Stimulated activated CD8-positive, alpha-beta memory T cell treated with anti-CD3 and anti-CD28 coated beads, Interleukin-4, amount 100 ng/mL, for 48 hours (primary cell): ENCODE measurements at regions not wholly inside any gene's neighbourhood (a gene's known extent, or its start where the extent isn't known, plus 50 kb on each side); places are given as distances from the start of the nearest gene placed in this dataset.

ENCODE experiments used
- DNase-seq: peaks from one replicate; pipeline ENCODE4 v3.0.0-alpha.2; 2020

DNA sequence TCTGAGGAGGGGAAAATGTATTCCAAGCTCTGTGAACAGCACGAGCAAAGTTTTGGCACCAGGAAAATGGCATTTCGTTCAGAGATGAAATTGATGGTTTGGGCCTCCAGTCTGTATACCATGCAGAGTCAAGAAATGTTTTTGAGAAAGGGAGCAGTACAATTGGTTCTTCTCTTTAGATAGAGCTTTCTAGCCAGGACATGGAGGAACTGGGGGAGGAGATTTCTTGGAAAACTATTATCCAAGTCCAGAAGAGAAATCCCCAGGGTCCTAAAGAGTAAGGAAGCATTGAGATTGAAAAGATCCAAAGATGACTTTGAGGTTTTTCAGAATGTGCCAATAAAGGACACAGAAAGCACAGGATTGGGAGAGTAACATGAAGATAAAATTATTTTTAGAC lies 432.4 kb downstream of the TNS1 start:
- no peak for DNase-seq

DNA sequence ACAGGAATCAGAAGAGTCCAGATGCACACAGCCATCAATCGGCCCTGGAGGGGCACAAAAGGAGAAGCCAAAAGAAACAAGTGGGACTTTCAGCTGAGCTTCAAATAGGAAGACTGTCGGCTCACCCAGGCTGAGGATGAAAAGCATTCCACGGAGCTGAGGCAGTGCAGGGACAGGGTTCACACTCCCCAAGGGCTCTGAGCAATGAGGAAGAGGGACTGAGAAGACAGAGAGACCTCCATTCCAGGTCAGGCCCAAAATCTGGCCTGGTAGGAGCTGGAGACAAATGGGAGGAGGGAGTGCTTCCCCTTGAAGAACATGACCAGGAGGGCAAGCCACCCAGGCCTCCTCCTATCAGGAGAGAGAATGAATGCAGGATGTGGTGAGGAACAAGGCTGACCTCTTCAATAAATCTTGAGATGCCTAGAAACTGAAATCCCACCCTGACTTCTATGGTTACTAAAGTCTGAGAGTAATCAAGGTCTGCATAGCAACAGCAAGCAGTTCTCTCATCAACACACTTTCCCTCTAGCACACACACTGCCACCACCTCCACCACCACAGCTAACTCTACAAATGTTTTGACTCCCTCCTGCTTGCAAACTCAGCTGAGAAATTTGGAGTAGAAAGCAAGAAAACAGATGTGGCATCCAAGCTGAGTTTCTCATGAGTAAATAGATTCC lies 434.4 kb downstream of the TNS1 start:
- DNase-seq: no peak

DNA sequence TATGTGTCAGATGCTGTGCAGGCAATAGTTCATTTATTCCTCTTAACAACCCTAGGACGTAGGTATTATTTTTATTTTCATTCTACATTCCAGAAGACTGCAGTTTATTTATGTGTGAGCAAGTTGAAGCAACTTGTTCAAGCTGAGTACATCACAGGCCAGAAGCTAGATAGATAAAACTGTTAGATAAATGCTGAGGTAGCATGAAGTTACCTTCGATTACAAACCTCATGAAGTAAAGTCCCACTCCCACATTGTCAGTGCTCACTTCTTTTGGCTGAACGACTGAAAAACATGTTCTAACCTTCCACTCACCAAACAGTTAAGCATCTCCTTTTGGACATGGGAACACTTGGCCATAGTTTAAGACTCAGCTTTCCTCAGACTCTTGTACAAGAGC lies 439.2 kb downstream of the TNS1 start:
- DNase-seq: no peak

DNA sequence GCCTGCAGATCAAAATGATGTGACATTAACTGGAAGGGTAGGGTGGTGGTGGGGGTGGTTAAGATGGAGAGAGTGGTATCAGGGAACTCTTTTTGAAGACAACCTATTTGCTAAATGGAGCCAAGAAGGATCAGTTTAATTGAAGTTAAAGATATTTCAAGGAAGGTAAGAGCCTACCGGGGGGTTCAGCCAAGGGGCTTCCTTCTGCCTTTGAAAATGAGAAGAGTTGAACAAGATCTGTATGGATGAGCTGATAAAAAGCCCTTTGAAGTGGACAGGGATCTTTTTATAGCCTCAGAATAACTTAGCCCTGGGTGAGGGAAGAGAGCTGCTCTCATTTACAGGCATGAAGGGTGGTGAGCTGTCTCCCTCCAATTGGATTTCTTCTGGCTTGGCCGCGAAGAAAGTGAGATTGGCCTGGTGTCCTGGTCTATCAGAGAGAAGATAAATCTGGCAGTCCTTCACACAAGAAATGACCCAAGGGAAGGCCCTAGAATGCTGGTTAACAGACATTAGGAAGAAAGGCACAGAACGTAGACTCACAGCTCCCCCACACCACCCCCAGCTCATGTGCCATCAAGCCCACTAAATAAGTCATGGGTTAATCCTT lies 439.8 kb downstream of the TNS1 start:
- DNase-seq: no peak

DNA sequence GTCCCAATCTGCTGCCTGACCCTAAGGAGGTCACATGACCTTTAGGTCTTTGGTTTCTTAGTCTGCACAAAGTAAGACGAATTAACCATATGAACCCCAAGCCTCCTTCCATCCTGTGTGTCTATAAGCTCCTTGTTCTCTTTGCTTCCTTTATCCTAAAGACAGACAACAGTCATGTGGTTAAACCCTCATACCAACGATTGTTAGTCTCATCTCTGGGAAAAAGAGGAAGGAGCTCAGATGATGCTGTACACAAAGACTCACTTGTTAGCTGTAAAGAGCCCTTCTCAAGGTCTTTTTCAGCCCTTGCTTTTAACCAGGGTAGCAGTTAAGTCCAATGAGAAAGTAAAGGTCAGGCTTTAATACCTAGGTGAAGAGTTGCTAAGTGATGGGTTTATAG lies 443.7 kb downstream of the TNS1 start:
- no peak for DNase-seq

DNA sequence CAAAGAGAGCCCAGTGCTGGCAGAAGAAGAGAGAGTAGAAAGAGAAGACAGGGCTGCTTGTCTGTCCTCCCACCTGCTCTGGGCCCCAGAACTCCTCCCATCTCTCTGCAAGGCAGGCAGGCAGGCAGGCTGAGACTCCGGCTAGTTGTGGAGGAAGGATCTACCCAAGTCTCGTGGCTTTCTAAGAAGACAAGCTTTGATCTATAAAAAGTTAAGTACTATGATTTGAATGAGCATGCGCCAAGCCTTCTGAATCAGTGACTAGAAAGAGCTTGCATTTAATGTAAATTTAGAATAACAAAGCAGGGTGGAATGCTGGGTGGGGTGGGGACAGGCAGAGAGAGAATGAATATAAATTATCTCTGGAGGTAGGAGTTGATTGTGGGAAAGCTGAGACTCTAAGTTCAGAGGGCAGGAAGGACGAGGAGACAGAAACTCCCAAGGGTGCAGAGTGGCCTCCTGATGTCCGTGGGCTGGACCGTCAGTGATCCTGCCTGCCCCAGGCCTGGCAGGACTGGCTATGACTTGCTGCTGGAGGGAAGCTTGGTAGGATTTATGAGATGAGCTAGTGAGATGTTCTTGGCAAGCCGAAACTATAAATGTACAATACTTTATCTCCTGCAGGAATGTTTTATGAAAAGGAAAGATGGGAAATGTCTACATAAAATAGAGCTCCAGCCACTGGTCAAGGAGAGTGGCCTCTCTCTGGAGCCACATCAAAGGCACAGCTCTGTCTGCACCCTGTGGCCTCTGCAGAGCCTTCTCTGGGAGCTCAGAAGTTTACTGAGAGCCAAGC lies 447.5 kb downstream of the TNS1 start:
- DNase-seq: no peak

DNA sequence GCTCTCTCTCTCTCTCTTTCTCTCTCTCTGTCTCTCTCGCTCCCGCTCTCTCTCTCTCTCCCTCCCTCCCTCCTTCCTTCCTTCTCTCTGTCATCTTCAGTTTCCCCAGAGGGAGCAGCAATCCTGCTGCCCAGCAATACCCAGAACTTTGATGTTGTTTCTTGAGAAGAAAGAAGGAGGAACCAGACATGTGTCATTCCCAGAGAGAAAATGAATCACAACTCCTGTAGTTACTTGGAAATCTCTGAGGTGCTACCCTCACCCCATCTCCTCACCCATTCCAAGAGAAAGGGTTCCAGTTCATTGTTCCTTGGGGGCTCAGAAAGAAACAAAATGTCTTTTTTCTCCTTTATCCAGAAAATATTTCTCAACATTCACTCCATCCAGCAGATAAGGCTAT lies 449.1 kb downstream of the TNS1 start:
- DNase-seq: no peak

DNA sequence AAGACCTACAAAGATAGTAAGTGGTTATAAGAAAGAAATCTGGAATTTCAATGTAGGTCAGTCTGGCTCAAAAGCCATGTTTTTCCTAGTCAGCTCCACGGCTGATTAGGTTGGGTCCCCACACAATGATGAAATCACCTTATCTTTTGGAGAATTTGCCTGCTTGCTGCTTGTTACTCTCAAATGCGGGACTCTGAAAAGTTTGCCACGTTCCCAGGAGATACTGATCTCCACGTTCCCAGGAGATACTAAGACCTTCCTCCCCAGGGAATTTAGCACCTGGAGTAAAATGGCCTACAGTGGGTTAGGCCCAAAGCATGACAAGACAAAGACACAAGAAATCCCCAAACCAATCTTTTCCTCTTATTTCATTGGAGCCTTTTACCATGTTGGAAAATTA lies 449.6 kb downstream of the TNS1 start:
- DNase-seq: no peak

DNA sequence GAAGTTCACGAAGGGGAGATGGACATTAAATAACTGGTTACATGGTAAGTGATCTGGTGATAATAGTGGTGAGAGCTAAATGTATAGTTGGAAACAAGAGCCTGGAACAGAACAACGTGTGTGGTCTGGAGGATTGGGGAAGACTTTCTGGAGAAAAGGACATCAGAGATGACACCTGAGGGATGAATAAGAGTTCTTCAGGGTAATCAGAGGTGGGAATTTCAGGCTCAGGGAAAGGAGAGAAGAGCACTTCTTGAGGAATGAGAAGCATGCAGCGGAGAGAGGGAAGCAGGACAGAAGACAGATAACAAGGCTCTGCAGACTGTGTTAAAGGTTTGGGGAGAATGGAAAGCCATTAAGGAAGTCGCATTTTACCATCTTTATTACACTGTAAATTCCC lies 450.7 kb downstream of the TNS1 start:
- DNase-seq: no peak

DNA sequence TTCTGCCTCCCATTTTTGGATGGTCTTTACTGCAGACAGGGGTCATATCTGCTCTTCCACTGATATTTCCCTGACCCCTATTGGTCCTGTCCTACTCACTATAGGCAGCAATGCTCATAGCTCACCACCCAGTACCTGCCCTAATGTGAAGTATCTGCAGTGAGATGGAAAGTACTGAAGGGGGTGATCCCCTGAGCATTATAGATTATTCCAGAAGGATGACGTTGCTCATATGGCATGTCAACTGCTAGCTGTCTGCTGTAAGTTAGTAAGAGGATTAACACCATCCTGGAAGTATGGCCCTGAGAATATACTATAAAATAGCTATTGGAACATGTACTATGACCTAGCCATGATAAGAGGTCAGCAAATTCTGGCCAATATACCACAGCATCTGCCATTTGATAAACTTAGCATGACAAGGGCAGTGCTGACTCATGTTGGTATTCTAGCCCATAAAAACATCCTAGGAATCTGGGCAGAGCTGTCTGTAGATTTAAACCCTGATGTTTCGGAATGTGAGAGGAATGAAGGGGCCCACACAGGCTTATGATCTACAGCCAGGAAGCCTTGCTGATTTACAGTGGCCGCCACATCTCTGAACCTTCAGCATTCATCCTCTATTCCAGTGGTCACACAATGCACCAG lies 451.4 kb downstream of the TNS1 start:
- DNase-seq: no peak

DNA sequence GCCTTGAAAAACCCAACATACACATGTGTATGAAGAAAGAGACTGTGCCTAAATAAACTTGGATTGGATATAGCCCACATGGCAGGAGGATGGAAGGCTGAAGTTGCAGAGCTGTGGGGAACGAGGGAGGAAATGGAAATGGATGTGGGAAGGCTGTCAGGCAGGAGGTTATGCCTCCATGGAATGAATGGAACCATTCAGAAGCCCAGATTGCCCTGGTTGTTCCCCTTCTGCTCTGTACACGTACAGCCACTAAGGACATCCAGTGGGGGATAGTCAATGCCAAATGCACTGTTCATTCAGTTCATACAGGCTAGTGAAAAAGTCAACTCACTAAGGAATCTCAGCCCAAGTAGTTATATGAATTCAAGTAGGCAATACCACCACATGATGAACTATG lies 463.7 kb downstream of the TNS1 start:
- DNase-seq: no peak

DNA sequence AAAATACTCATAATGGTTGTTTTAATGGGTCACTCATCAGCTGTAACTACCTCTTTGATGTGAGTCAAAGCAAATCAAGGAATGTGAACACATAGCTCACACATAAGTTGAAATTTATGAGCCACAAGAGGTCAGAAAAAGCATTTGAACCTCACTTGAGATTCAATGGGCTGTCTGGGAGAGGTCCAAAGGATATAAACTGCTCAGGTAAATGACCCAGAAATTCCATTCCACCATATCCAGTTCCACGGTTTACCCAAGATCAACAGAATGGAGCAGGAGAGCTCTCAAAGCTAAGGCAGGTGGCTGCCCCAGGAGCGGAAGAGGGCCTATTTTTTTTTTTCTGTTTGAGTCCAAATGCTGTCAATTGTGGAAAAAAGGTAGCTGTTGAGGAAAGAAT lies 464.1 kb downstream of the TNS1 start:
- no peak for DNase-seq

DNA sequence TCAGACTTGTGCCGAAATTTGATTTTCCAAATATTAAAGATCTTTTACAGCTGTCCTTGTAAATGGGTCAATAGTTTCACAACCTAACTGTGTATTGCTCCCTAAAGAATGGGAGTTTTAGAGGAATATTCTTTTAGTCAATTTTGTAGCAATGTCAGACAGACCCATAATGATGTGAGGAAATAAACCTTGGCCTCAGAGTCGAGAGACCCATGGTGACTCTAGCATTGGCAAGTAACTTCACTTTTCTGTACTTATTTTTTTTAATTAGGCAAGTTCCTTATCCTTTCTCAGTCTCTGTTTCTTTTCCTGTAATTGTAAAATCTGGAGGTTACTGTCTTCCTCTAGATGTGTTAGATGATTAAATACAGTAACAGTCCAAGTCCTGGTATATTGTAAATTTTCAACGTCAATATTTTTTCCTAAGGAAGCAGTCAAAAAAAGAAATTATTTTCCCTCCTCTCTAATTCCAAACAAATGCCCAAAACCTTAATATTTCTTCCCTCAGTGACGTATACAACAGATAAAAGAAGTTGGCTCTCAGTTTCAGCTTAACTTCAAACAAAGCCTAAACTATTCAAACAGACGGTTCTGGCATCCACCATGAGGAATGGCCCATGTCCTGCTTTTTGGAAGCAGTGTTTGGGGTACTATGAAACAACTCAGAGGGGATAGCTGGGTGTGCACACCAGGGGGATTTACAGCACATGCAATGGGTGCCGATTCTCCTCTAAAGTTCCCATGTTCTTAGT lies 466.7 kb downstream of the TNS1 start:
- no peak for DNase-seq

DNA sequence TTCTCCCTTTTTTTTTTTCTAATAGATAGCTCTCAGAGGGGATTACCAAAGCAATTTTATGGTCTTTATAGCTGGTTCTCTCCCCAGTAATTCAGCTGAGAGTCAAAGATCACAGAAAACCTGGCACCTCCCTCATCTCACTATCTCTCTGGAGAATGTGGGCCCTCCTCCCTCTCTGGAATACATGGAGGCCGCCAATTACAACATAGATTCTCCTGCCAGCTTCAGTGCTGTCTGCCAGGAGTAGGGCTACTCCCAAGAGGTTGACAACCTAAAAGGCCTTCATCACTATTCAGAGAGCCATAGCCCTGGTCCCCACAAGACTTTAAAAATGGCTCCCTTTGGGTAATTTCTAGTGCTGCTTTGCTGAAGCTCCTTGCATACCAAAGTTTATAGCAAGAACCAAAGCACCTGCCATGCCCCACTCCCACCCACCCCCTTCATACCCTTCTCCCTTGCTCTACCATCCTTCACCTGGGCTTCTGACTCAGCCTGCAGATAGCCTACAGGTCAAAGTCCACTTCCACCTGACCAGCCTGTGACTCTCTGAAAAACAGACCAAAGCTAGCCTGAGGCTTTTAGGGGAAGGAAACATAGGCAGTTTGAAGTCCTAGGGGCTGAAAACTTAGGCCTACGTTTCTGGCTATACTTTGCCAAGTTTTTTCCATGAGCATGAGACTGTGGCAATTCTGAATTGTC lies 472.3 kb downstream of the TNS1 start:
- DNase-seq: no peak

DNA sequence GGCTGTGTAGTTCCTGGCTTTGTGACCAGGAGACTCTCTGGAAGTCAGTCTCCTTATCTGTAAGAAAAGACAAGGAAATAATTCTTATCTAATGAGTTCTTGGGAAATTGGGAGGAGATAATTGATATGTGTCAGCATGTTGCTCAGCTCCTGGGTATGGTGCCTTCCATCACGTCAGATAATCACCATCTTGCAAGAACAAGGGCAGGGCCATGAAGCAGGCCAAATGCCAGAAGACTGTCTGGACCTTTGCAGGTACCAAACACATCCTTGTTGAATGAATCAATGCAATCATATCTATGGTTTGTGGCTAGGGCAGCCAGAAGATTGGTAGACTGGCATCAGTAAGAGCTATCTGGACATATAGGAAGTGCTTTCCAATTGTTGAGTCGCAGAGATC lies 473.5 kb downstream of the TNS1 start:
- no peak for DNase-seq

DNA sequence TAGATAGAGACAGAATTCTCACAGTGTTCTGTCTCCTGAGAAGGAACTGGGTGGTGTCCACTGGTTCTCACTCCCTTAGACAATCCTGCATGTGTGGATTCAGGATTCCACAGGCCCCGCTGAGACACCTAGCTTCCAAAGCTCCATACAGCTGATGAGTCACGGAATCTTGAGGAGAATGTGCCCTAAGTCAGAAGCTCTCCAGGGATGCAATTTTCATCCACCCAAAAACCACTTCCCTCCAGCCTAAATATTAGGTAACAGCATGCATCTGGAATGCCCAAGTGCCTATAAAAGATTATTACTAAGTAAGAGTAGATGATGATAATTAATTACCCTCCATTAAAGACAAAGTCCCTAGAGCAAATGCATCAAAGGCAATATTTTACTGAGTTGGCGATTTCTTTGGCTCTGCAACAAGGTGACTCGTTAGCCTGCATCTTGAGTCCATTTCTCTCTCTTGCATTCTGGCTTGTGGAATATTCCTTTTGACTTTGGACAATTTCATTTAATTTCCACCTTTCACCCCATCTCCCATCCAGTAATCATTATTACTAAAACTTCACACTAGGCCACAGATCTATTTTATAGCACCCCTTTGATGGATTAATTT lies 475.1 kb downstream of the TNS1 start:
- DNase-seq: no peak

DNA sequence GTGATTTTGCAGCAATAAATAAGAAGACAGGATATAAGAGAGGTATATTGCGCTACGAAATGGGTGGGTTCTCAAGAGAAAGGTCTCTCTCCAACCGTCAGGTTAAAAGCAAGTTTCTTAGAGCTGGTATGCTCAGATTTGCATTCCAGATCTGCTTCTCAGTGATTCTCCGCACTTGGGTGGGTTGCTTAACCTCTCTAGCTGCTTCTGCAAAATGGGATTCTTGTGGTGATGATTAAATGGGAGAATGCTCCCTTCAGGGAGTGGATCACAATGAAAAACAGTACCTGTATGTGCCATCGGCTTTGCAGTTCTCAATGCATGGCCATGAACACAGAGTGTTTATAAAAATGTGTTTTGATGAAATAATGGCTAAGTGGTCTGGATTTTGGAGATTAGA lies 477.7 kb downstream of the TNS1 start:
- DNase-seq: no peak

DNA sequence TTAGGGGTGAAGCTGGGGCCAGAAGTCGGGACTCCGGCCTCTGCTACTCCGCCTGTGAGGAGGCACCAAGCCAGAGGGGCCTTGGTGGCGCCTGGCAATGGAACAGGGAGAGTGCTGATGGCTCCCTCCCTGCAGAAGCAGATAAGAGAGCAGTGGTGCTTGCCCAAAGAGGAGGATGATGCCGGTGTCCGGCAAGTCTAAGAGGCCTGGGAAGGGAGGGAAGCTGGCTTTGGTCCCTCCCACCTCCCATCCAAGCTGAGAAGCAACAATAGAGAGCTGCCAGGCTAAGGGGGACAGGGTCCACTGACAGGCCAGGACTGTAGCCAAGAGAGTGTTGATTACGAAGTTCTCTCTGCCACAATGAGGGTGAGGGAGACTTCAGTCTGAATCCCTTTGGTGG lies 479.5 kb downstream of the TNS1 start:
- no peak for DNase-seq

DNA sequence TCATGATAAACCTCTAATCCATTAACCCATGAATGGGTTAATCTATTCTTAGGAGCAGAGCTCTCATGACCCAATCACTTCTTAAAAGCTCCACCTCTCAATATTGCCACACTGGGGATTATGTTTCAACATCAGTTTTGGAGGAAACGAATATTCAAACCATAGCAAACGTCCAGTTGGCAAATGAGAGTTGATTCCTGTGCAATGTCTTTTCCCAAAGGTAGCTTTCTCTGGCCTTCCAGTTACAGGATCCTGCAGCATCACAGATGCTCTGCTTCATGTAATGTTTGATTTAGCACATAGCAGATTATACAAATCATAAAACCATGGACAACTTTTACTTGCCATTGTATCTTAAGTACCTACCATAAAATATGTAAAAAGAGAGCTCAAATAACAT lies 481.0 kb downstream of the TNS1 start:
- DNase-seq: no peak

DNA sequence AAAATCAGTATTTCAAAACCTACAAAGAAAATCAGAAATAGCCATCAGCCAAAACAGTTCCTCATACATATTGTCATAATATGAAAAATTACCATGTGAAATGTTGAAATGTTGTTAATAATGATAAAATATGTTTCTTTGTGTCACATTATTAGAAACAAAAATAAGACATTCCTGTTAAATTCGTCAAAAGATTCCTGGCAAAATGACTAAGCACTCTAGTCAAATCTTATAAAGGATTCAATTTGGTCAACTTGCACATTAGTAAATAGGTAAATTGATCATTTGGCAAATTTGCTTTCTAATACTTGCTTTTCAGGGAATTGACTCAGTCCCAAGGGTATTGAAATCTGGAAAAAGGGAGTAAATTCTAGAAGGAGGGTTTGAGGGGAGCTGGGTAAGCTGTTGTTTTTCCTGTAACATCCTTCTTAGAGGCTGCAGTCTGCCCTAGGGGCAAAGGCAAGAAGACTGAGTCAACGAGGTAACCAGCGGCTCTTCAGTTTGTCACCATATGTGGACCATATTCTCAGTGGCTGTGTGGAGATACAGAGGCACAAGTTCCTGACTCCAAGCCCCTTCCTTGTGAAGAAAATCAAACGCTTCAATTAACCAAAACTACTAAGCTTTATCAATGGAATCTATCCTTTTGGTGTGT lies 482.3 kb downstream of the TNS1 start:
- no peak for DNase-seq

DNA sequence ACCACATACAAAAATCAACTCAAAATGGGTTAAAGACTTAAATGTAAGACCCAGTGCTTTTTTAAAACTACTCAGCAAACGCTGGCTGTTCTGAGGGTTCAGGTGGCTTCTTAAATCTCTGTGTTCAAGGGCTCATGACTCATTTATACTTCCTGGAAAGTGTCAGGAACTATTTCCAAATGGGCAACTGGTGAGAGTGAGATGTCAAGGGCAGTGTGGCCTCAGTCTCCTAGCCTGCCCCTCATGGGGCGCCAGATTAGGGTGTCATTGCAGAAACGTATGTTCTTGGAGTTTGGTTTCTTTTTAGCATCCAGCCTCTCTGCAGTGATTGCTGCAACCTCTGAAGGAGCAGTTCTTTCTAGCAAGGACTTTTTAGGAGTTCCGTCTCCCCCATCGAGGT lies 485.4 kb downstream of the TNS1 start:
- DNase-seq: no peak
